Superior temporal gyrus (tissue), 1 donor: ENCODE measurements at regions not wholly inside any gene's neighbourhood (a gene's known extent, or its start where the extent isn't known, plus 50 kb on each side); places are given as distances from the start of the nearest gene placed in this dataset.

Experiments used
- DNase-seq: peaks from one replicate; pipeline ENCODE4 v3.0.0-alpha.2; 2016; ENCODE audit errors: extremely low spot score

DNA sequence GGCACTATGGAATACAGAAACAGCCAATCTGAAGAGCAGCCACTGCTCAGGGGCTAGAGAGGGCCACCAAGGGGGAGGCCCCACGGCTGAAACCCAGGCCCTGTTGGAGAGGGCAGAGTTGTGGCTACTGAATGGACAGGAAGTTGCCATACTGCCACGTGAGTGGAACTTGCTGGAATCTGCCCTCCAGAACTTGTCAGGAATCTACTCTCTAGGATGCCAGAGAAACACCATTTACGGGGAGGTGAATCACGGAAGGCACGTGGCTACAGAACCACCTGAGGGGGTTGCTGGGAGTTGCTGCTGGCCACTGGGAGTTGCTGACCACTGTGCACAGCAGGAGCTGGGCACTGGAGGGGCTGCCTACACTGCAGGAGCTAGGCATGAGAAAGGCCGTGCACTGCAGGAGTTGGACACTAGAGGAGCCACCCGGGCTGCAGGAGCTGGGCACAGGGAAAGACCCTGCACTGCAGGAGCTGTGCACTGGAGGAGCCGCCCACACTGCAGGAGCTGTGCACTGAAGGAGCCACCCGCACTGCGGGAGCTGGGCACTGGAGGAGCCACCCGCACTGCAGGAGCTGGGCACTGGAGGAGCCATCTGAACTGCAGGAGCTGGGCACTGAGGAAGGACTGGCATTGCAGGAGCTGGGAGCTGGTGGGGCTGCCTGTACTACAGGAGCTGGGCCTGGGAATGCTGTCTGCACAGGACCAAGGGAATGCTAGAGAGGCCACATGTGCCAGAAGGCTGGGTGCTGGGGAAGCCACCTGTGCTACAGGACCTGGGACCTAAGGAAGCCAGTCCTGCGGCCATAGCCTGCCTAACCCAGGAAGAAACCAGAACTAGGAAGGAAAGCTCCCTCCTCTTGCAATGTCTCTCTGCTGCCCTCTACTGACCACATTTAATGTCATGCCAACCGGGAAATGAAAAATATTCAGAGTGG lies 343.4 kb downstream of the MATN1 start:
- peak; percentile 93 for DNase-seq

DNA sequence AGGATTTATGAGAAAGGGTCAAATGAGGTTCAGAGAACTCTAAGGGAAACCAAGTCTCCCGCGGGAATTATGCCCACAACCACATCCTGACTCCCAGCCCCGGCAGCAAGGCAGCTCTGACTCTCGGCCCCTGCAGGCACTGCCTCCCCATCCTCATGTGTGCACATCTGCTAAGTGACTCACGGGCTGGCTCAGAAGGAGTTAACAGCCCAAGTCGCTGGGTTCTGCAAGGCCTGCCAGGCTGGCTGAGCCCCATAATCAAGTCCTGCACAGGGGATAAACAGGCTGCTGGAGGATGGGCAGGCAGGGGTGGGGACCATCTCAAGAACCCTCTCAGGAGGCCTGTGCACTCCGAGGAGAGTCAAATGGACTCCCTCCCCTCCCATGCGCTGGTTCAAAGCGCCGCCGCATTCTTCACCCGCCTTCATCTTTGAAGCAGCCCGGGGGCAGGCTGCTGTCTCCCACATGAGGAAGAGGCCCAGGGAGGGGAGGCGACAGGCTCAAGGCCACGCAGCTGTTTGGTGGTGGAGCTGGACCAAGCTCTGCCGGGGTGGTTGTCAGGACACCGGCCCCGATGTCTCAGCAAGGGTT lies 344.3 kb downstream of the MATN1 start:
- DNase-seq, result no peak

DNA sequence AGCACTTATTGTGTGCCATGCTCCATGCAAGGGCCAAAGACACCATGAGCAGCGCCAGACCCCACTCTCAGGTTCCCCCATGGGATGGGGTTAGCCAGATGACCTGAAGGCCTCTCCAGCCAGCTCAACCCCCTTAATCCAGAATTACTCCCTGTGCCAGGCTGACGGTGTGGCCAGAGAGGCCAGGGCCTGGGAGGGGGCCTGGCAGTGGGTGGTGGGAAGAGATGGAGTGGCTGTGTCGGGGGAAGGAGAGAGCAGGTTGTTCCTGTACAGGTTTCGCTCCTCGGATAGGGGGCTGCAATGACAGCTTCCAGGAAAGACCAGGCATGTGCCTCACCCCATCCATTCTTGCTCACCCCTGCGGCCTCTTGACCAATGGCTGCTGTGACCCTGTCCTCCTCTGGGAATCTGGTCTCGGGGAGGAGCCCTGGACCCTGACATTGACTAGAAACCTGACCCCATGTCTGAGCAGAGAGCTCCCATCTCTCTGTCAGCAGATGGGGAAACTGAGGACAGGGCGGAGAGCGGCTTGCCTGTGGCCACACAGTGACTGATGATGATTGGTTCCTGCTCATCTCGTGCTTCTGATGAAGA lies 345.3 kb downstream of the MATN1 start:
- no peak for DNase-seq

DNA sequence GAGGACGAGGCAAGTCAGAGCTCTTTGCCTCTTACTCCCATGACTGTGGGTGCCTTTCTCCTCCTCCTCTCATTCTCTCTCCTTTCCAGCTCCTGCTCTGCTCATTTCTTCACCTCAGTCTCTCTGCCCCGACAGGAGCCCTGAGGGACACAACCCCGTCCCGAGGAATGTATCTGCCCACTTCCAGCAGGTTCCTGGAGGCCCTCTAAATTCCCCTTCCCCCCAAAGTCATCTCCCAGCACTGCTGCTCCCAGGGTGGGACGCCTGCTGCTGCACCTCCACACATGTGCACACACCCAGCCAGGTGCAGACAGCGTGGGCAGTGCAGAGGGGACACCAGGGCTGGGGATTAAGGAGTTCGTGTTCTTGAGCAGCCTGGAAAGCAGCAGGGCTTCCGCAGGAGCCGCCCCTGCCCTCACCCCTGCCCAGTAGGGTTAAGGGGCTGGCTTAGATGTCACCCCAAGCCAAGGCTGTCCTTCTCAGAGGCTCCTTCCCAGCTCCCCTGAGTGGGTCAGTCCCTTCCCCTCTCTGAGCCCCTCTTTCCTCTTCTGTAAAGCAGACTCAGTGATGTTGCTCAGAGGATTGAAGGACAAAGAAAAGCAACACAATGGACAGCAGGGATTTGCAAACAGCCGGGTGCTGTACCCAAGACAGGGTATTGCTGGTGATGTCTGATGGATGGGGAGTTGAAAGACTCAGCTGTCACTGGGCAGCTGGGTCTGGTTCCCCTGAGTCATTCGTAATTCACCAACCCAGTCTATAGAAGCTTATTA lies 346.0 kb downstream of the MATN1 start:
- no peak for DNase-seq

DNA sequence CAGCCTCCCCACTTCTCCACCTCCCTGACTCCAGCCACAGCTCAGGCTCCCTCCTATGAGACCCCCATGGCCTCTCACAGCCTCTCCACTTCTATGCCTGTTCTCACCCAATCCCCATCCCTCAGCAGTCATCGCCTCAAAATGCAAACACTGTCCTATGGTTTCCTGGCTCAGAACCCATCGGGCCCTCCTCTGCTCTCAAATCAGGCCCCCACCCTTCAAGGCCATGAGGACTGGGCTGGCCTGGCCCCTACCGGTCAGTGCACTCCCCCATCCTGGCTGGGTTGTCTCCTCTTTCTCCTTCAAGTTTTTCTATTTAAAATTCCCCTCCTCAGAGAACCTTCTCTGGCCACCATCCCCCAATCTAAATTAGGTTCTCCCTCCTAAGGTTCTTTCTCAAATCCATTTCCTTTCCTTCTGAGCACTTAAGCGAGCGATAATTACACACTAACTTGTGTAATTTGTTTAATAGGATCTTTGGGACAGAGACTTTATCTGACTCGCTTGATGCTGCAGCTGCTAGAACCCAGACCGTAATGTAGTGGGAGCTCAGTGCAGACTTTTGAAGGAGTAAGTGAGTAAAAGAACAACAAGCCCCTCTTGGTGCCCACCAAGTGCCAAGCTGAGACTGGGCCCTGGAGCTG lies 347.2 kb downstream of the MATN1 start:
- no peak for DNase-seq

DNA sequence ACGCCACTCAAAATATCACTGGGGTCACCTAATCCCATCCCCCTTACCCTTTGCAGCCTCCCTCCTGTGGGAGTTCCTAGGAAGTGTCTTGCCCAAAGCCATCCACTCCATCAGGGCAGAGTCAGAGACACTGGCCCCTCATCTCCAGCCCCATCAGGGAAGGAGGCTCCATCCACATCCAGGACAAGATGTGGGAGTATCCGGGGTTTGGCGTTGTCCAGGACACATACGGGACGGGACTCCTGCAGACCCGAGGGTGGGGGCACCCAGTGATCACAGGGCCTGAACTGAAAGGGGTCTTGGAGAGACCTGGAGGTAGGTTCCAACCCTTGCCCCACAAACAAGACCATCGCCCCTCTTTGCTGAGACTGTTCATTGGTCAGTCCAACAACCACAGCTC lies 348.2 kb downstream of the MATN1 start:
- DNase-seq, result no peak

DNA sequence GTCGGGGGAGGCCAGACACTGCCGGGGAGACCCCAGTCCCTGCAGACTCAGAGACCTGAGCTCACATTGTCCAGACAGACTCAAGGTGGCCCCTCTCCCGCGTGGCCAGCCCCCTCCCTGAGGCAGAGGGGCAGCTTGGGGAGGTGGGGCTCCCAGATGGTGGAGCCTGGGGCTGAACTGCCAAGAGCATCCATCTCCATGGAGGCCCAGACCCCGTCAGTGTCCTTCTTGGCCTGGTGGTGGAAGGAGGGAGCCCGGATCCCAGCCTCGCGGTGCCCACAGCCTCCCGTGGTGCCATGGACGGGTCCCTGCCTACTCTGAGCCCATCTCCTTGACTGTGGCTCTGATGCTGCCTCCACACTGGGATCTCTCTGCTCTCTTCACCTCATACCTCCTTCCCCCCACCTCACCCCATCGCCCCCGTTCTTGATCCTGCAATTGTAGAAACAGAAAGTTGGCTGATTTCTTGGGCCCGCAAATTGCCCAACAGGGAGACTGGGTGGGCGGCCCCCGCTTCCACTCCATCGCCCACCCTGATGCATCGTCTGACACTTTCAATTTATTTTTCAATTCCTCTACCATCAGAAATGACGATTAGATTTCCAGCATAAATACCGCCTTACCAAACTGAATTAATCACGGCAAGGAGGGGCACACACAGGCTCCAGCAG lies 348.9 kb downstream of the MATN1 start:
- no peak for DNase-seq

DNA sequence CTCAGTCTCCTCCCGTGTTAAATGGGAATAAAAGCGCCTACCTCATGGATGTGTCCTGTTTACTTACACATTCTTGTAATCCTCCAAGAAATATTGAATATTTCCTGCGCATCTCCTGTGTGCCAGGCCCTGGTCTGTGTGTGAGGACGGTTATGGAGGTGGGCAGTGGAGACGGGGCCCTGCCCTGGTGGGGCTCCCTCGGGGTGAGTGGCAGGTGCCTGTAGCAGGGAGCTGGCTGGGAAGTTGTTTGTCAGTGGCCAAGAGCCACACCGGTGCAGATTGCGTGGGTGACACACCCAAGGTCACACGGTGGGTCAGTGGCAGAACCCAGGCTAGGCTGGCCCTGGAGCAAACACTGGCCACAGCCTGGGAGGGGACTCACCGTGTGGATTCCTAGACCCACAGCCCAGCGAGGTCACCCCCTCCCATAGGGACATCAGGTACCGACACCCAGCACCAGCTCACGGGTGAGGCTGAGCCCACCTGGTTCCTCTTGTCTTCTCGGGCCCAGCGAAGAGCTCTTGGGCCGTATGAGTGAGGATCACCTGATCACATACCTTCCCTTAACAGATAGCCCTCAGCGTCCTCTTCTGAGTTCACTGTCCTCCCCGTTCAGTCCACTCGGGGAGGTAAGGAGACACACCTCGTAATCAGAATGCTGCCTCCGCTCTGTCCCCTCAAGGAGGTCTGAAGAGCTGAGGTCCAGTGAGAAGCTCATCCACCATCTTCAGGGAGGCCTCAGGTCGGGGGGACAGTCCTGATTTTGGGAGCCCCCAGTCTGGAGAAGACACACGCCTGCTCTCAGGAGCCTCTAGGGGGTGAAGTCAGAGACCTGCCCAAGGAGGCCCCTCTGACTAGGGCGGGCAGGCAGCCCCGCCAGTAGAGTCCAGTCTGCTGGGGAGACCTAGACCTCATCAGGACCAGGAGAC lies 349.6 kb downstream of the MATN1 start:
- DNase-seq, result no peak

DNA sequence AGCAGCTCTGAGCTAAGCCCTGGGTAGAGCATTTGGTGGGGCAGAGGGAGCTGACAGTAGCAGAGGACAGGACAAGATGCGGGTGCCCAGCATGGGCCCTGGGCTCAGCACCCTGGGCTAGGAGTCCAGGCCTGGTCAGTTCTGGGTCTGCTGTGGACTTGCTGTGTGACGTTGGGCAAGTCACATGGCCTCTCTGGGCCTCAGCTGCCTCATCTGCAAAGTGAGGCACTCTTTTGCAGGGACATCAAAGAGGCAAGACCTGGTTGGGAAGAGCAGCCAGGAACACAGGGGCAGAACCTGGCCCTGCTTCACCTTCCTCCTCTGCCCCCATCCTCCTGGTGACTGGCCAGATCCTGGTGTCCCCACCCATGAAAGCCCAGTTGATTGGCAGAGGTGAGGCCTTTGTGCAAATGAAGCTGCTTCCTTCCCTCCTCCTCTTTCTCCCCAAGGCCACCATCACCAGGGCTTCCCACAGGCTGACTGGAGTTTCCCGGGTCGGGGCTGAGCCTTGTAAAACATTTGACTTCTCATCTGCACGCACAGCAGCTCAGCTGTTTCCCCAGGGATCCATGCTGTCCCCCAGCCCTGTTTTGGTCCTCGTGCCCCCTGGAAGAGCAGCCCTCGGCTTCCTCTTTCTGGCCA lies 350.5 kb downstream of the MATN1 start:
- DNase-seq, result no peak

DNA sequence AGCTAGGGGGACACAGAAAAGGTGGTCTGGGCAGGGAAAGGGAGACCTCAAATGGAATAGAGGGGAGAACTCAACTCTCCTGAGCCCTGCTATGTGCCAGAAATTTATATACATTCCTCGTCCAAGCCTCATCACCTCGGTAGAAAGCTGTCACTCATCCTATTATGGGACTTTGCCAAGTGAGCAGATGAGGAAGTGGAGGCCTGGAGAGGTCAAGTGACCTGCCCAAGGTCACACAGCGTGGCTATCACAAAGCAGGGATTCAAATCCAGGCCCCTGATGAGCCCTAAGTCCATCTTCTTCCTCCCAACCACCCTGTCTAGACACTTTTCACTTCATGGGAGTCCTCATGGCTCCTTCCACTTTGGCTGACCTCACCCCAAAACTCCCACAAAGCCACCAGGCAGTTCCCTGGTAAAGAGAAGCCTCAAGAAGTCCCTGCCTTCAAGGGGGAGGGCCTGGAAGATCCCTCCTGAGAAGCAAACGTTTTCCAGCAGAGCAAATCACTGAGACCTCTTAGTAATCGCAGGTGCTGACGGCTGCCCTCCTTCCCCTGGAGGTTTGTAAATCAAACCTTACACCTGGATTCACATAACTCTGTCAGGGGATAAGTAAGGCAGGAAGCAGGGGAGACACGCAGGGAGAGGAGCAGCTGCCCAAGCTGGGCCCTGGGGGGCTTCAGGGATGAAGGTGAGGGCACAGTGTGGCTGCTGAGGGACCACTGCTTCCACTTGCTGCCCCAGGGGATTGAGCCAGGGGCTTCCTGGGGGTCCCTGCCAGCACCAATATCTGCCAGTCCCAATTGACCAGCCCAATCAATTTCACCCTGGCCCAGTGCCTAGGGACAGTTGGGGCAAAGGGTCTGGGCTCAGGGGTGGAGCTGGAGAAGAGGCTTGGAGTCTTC lies 351.2 kb downstream of the MATN1 start:
- DNase-seq, result no peak

DNA sequence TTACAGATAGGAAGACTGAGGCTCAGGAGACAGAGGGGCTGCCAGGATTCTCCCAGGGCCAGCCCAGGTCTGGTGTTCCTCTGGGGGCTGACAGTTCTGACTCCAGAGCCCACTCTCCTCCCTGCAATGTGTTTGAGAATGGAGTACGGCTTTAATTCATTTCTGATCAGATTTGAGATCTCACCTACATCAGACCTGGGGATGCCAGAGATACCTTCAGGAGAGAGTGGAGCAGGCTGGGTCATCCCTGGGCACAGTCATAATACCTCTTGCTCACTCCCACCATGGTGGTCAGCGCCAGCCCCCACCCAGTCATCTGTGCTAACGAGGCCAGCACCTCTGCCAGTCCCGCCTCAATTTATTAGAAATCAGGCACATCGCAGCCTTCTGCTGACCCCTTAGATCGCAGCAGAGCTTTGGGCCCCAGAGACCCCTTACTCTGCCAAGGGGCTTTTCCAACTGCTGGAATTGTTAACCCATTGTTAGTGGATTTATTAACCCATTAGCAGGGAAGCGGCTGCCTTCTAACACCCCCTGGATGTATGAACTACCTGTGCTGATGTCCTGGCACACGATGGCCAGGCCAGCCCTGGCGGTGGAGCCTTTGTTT lies 352.1 kb downstream of the MATN1 start:
- DNase-seq, result no peak

DNA sequence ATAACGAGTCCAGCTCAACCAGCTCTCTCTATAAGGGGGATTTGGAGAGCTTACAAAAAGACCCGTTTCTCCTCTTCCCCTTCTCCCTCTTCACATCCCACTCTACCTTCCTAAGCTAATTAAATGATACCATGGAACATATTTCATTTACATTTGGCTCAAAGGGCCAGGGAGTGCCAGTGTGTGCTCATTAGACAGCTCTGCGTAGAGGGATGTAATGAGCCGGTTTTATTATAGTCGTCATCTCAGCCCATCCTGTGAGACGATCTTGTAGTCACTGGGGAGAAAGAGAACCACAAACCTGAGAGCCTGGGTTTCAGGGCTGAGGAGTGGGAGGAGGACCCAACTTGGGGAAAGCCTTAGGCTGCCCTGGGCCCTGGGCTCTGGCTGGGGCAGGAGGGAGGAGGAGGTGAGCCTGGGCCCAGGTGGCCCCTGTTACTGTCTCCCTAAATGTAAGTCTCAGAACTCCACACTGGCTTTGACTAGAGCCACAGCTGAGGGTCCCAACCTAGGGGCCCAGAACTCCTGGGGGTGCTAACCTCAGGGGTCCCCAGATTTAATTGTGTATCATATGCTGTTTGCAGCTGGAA lies 354.6 kb downstream of the MATN1 start:
- no peak for DNase-seq

DNA sequence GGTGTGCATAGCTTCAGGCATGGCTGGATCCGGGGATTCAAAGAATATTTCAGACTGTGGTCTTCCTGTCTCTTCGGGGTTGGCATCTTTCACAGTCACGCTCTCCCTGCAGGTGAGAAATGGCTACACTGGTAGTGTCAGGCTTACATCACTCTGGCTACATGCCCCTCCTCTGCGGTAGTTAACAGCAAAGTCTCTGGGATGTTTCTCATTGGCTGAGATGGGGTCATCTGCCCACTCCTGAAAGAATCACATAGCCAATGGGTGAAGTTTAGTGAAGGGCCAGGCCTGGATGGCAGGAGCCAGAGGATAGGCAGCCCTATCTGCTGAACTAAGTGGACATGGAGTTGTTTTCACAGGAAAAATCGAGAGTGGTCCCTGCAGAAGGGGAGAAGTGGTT lies 356.5 kb downstream of the MATN1 start:
- DNase-seq, result no peak

DNA sequence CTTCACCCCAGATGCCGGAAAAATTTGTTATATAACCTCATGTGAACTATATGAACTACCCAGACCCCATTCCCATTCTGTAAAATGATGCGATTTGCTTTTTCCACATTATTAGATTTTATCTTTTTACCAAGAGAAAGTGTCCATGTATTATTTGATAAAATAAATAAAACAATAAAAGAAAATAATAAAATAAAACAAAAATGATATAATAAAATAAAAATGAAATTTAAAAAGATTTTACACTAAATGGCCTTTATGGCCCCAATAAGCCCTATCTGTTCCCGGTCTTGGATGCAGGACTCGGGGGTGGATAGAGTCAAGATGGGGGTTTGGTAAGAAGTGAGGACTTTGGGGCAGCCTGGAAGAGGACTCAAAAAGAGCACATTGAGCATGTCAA lies 357.2 kb downstream of the MATN1 start:
- DNase-seq, result no peak

DNA sequence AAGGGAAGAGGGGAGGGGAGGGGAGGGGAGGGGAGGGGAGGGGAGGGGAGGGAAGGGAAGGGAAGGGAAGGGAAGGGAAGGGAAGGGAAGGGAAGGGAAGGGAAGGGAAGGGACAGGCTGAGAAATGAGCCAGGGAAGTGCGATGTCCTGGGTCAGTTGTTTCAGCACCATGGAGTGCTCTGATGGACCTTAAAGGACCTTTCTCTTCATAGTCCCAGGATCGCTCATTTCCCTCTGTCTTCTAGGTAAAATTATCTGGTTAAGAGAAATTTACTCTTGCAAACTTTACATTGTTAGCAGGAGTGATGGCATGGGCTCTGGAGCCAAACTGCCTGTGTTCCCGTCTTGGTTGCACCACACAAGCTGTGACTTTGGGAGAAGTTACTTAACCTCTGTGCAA lies 357.8 kb downstream of the MATN1 start:
- no peak for DNase-seq

DNA sequence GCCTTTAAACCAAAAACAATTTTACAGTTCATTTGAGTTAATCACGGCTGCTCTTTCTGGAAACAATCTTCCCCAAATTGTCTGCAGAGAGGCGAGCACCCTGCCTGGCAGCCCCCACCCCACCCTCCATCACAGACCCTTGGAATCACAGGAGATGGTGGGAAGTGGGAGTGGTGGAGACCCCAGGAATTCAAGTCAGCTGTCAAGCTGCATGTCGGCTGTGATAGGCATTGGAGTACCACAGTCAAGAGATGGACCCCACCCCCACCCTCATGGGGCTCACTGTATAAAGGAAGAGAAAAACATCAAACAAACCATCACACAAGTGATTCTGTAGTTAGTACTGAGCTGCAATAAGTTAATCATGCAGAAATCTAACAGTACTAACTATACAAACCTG lies 360.4 kb downstream of the MATN1 start:
- no peak for DNase-seq

DNA sequence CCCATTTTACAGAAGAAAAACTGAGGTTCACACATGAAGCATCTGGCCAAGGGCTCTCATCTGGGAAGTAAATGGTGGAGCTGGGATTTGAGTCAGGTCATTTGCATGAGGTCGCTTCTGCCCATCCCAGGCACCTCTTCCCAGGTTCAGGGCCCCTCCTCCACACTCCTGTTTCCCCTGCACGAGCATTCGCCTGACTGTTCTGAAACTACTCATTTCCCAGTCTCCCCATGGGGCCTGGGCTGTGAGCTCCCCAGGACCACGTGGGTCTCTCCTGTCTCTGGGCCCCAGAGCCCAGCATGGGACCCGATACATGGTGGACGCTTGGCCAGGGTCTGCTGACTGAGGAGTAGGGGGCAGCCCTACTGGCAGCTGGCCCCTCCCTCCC lies 360.8 kb downstream of the MATN1 start:
- DNase-seq, result no peak
